ENCODE measurements at regions not wholly inside any gene's neighbourhood (a gene's known extent, or its start where the extent isn't known, plus 50 kb on each side); places are given as distances from the start of the nearest gene placed in this dataset.

DNA sequence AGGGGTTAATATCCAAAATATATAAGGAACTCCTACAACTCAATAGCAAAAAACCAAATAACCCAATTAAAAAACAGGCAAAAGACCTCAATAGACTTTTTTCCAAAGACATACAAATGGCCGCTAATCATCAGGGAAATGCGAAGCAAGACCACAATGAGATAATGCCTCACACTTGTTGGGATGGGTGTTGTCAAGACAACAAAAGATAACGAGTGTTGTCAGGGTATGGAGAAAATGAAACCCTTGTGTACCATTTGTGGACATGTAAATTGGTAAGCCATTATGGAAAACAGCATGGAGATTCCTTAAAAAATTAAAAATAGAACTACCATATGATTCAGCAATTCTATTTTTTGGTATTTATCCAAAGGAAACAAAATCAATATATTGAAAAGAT is 620.2 kb downstream of the ACTL7B start:
- Mint-ChIP-seq H3K4me3 (ENCODE audit: unreplicated experiment) (no peak overlapping the region), H3K27me3 (ENCODE audit: unreplicated experiment) (no peaks in the 10 kb centered on the region), H3K36me3 (ENCODE audit: unreplicated experiment) (peaks cover 5% of the 10 kb centered on the region), H3K9me3 (ENCODE audit: unreplicated experiment) (peaks cover 18% of the 10 kb centered on the region), H3K4me1 (ENCODE audit: unreplicated experiment) (peaks cover 43% of the 10 kb centered on the region), H3K27ac (ENCODE audit: unreplicated experiment) (peak overlapping the region; percentile 88)
- DNase-seq (ENCODE audit: extremely low spot score, unreplicated experiment): no peak
- TF ChIP-seq, protein P1, sequence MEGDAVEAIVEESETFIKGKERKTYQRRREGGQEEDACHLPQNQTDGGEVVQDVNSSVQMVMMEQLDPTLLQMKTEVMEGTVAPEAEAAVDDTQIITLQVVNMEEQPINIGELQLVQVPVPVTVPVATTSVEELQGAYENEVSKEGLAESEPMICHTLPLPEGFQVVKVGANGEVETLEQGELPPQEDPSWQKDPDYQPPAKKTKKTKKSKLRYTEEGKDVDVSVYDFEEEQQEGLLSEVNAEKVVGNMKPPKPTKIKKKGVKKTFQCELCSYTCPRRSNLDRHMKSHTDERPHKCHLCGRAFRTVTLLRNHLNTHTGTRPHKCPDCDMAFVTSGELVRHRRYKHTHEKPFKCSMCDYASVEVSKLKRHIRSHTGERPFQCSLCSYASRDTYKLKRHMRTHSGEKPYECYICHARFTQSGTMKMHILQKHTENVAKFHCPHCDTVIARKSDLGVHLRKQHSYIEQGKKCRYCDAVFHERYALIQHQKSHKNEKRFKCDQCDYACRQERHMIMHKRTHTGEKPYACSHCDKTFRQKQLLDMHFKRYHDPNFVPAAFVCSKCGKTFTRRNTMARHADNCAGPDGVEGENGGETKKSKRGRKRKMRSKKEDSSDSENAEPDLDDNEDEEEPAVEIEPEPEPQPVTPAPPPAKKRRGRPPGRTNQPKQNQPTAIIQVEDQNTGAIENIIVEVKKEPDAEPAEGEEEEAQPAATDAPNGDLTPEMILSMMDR (IDR thresholded peaks at IDR 0.05): no peak

DNA sequence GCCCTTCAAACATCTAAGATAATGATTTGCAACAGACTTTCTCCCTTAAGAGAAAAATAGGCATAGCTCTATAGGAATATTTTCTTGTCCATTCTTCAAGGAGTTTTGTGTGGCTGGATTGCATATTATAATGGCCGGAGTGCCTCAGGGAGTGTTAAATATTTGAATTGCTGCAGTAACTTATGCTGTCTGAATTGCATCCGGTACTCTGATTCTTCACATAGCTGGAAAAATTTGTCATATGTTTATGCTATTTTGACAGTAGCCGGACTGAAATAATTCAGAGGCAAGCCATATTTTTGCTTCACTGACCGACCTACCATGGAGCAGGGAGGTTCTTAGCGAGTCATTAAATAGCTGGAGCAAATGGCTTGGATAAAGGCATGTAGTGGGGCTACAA is 621.0 kb downstream of the ACTL7B start:
- peaks cover 7% of the 10 kb centered on the region for H3K36me3 Mint-ChIP-seq (ENCODE audit: unreplicated experiment)
- H3K27ac Mint-ChIP-seq (ENCODE audit: unreplicated experiment): peak overlapping the region; percentile 88
- peak overlapping the region; percentile 11 for H3K4me3 Mint-ChIP-seq (ENCODE audit: unreplicated experiment)
- TF ChIP-seq, protein P1 (IDR thresholded peaks at IDR 0.05): no peak
- DNase-seq (ENCODE audit: extremely low spot score, unreplicated experiment): no peak
- H3K9me3 Mint-ChIP-seq (ENCODE audit: unreplicated experiment): peaks cover 25% of the 10 kb centered on the region
- peaks cover 36% of the 10 kb centered on the region for H3K4me1 Mint-ChIP-seq (ENCODE audit: unreplicated experiment)
- H3K27me3 Mint-ChIP-seq (ENCODE audit: unreplicated experiment): no peaks in the 10 kb centered on the region

DNA sequence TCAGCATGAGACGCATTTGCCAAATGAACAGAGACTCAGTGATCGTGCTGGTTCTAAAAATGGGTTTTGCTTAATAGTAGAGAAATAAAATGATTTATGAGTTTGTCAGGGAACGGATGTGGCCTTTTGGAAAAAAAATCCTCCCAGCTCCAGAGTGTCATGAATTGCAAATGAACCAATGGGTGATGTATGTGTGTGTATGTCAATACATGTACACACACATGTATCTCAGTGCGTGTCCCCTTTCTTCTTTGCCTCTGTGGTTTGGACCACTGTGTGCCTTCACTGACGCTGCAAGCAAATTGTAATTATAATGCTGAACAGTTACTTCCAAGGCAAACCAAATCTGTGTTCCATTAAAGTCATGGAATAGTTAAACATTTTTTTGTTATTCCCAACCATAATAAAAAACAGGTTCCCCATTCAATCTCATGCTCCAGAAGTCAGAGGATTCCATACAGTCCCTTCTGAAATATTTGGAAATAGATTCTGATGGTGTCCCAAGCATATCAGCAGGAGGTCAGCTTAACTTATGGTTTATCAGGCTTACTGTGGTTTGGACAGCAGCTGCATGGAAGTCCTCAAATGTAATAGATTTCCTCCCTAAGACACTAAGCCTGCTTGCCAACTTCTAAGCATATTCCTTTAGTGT is 630.5 kb downstream of the ACTL7B start:
- no peaks in the 10 kb centered on the region for H3K27me3 Mint-ChIP-seq (ENCODE audit: unreplicated experiment)
- DNase-seq (ENCODE audit: extremely low spot score, unreplicated experiment): no peak
- H3K9me3 Mint-ChIP-seq (ENCODE audit: unreplicated experiment): peaks cover 17% of the 10 kb centered on the region
- peaks cover 2% of the 10 kb centered on the region for H3K36me3 Mint-ChIP-seq (ENCODE audit: unreplicated experiment)
- no peak overlapping the region for H3K4me3 Mint-ChIP-seq (ENCODE audit: unreplicated experiment)
- no peak overlapping the region for H3K27ac Mint-ChIP-seq (ENCODE audit: unreplicated experiment)
- H3K4me1 Mint-ChIP-seq (ENCODE audit: unreplicated experiment): peaks cover 9% of the 10 kb centered on the region
- TF ChIP-seq, protein P1 (IDR thresholded peaks at IDR 0.05): no peak

DNA sequence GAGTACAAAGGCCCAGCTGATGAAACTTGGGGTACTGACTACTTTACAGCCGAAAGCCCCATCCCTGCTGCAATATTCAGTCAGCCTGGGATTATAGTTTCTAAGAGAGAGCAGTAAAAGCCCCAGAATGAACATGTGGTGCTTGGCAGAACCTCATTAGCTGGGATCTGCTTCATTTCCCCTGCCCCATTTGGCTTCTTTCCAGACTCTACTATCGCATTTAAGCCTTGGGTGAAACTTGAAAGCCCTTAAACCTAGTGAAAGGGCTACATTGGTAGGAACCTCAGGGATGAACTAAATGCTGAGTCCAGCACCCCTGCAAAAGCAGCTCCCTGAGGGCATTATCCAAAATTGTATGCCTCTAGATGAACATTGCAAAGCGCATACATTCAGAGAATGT is 631.1 kb downstream of the ACTL7B start:
- Mint-ChIP-seq H3K27me3 (ENCODE audit: unreplicated experiment) (no peaks in the 10 kb centered on the region), H3K9me3 (ENCODE audit: unreplicated experiment) (peaks cover 15% of the 10 kb centered on the region), H3K4me3 (ENCODE audit: unreplicated experiment) (no peak overlapping the region), H3K4me1 (ENCODE audit: unreplicated experiment) (peaks cover 9% of the 10 kb centered on the region), H3K36me3 (ENCODE audit: unreplicated experiment) (no peaks in the 10 kb centered on the region), H3K27ac (ENCODE audit: unreplicated experiment) (no peak overlapping the region)
- TF ChIP-seq, protein P1 (IDR thresholded peaks at IDR 0.05): no peak
- DNase-seq (ENCODE audit: extremely low spot score, unreplicated experiment): no peak

DNA sequence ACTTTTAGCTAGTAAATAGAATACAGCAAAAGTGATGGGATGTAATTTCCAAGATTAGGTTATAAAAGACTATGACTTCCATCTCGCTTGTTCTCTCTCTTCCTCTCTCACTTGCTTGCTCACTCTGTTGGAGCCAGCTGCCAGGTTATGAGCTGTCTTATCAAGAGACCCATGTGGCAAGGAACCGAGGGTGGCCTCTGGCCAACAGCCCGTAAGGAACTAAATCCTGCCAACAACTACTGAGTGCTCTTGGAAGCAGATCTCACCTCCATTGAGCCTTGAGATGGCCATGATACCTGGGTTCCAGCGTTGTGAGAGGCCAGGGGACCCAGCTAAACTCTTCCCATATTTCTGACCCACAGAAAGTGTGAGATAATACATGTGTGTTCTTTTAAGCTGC is 636.1 kb downstream of the ACTL7B start:
- peaks cover 6% of the 10 kb centered on the region for H3K9me3 Mint-ChIP-seq (ENCODE audit: unreplicated experiment)
- no peak for DNase-seq (ENCODE audit: extremely low spot score, unreplicated experiment)
- TF ChIP-seq, protein P1 (IDR thresholded peaks at IDR 0.05): no peak
- H3K27me3 Mint-ChIP-seq (ENCODE audit: unreplicated experiment): no peaks in the 10 kb centered on the region
- no peaks in the 10 kb centered on the region for H3K4me1 Mint-ChIP-seq (ENCODE audit: unreplicated experiment)
- H3K36me3 Mint-ChIP-seq (ENCODE audit: unreplicated experiment): no peaks in the 10 kb centered on the region
- H3K4me3 Mint-ChIP-seq (ENCODE audit: unreplicated experiment): no peak overlapping the region
- H3K27ac Mint-ChIP-seq (ENCODE audit: unreplicated experiment): no peak overlapping the region

Measured in osteocyte (in vitro differentiated cells).